A673 (cell line): ENCODE measurements at regions not wholly inside any gene's neighbourhood (a gene's known extent, or its start where the extent isn't known, plus 50 kb on each side); places are given as distances from the start of the nearest gene placed in this dataset.

Experiments
- BruUV-seq: library from RNA; stranded (reverse); fragments of 400-500 nt; replicated peaks from 2 replicates; lab custom pipeline; 2021; lab: Mats Ljungman, UMichigan
- CTCF ChIA-PET: fragments of 300-600 bp; sonication (Branson Sonifier 250); formaldehyde crosslinking; loops from one replicate; lab custom pipeline; 2022; ENCODE audit warnings: antibody characterized with exemption; lab: Charles Lee
- POLR2A ChIA-PET: fragments of 300-600 bp; sonication (Branson Sonifier 250); formaldehyde crosslinking; loops from one replicate; lab custom pipeline; 2022; ENCODE audit warnings: antibody characterized with exemption; ENCODE audit not compliant: low non-redundant PET; lab: Charles Lee
- DNase-seq: peaks from one replicate; pipeline ENCODE4 v3.0.0-alpha.2; 2015; ENCODE audit warnings: low spot score
- H3K27ac ChIP-seq: fragments of 200-600 bp; sonication (generic); 2 replicates; pipeline ENCODE4 v1.5.1; 2016; ENCODE audit warnings: mixed run types, low read depth, mild to moderate bottlenecking, mixed read lengths, antibody characterized with exemption, low read length; ENCODE audit not compliant: poor library complexity, severe bottlenecking
- H3K27me3 ChIP-seq: fragments of 200-600 bp; sonication (generic); replicated peaks from 2 replicates; pipeline ENCODE4 v1.6.1; 2017; ENCODE audit warnings: mixed run types, low read depth, mild to moderate bottlenecking, mixed read lengths, antibody characterized with exemption, low read length; ENCODE audit not compliant: insufficient read depth, poor library complexity
- H3K36me3 ChIP-seq: fragments of 200-600 bp; sonication (generic); 2 replicates; pipeline ENCODE4 v1.6.1; 2016; ENCODE audit warnings: mixed run types, mild to moderate bottlenecking, mixed read lengths, antibody characterized with exemption, low read length; ENCODE audit not compliant: insufficient read depth, poor library complexity, severe bottlenecking
- H3K4me1 ChIP-seq: fragments of 200-600 bp; sonication (generic); 2 replicates; pipeline ENCODE4 v1.6.1; 2017; ENCODE audit warnings: mixed run types, mild to moderate bottlenecking, mixed read lengths, antibody characterized with exemption, low read length; ENCODE audit not compliant: insufficient read depth, poor library complexity, severe bottlenecking
- H3K4me3 ChIP-seq: fragments of 200-600 bp; sonication (generic); 2 replicates; pipeline ENCODE4 v1.5.1; 2016; ENCODE audit warnings: low read depth, mixed run types, mild to moderate bottlenecking, mixed read lengths, low read length; ENCODE audit not compliant: poor library complexity, severe bottlenecking
- H3K9me3 ChIP-seq: fragments of 200-600 bp; sonication (generic); 2 replicates; pipeline ENCODE4 v1.6.1; 2016; ENCODE audit warnings: mixed run types, low read depth, mild to moderate bottlenecking, mixed read lengths, antibody characterized with exemption, low read length; ENCODE audit not compliant: poor library complexity, severe bottlenecking
- CTCF ChIP-seq: fragments of 300-800, 200-600 bp; sonication (generic); conservative IDR thresholded peaks from 2 replicates; pipeline ENCODE4 v1.5.1; 2017; ENCODE audit warnings: low read depth, mild to moderate bottlenecking, antibody characterized with exemption, low read length, moderate library complexity, mixed read lengths
- EZH2 ChIP-seq: fragments of 200-600 bp; sonication (generic); IDR thresholded peaks from 2 replicates; pipeline ENCODE4 v1.6.1; 2017; ENCODE audit warnings: borderline replicate concordance, low read depth, mild to moderate bottlenecking, mixed read lengths, antibody characterized with exemption, low read length; ENCODE audit not compliant: poor library complexity, severe bottlenecking
- intact Hi-C: fragments of 100-400 bp; cut with micrococcal nuclease; formaldehyde crosslinking; loops from one replicate; pipeline ENCODE4 v1.10.0; 2022; ENCODE audit not compliant: unreplicated experiment

DNA sequence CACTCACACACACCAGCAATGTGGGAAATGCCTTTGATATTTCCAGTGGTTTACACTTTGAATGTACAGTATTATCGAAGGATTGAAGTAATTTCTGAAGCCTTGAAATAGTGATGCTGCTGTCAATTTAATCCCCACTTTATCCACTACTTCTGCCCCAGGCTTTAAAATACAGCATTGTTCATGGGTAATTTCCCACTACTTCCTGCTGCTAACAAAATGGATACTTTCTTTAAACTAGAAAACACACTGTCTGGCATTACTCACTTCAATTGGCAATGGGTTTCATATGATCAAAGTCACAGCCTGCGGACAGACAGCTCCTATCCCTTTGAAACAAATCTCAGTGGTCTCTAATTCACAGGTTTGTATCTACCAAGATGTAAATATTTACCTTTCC, 292.2 kb downstream of the CDH11 start:
- intact Hi-C loops, result no loop called here
- TF ChIP-seq CTCF, result no peak
- TF ChIP-seq EZH2, result no peak
- H3K27ac ChIP-seq, result no peak overlapping the region
- no peak overlapping the region for H3K4me3 ChIP-seq
- H3K9me3 ChIP-seq, result no peaks in the 10 kb centered on the region
- no peaks in the 10 kb centered on the region for H3K36me3 ChIP-seq
- BruUV-seq, result no TSS peak
- POLR2A ChIA-PET, result no interaction called here
- H3K27me3 ChIP-seq, result no peaks in the 10 kb centered on the region
- peak; percentile 2 for DNase-seq
- CTCF ChIA-PET, result no interaction called here
- no peaks in the 10 kb centered on the region for H3K4me1 ChIP-seq

GRCh38 chr16:64826374-64826773, 295.5 kb downstream of the CDH11 start:
- ChIA-PET CTCF (no interaction called here), POLR2A (no interaction called here)
- Histone ChIP-seq H3K9me3 (no peaks in the 10 kb centered on the region), H3K4me3 (no peak overlapping the region), H3K36me3 (no peaks in the 10 kb centered on the region), H3K27ac (no peak overlapping the region), H3K27me3 (no peaks in the 10 kb centered on the region), H3K4me1 (no peaks in the 10 kb centered on the region)
- intact Hi-C loops, result no loop called here
- TF ChIP-seq CTCF (no peak), EZH2 (no peak)
- DNase-seq, result no peak
- no TSS peak for BruUV-seq

DNA sequence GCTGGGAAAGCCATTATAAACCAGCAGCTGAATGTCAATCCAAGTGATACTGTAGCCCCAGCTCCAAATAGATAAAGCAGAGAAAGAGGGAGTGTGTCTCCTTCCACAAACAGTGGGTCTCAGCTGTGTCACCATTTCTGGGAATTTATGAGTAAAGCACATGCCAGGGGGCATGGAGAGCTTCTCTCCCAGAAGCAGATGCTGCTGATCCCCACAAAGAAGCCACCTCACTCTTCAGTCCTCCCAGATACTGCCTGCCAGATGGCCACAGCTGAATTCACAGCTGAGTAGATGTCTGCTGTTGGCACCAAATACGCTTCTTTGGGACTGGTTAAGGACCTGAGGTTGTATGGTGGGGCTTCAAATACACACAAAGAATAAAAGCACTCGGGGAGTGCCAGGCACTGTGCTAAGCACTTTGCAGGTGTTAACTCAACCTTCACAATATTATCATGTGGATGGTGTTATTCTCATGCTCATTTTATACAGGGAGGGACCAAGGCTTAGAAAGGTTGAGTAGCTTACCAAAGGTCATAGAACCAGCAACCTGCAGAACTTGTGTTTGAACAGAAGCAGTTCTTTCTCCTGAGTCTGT, 298.3 kb downstream of the CDH11 start:
- no TSS peak for BruUV-seq
- TF ChIP-seq CTCF, result no peak
- no peak for TF ChIP-seq EZH2
- no peaks in the 10 kb centered on the region for H3K36me3 ChIP-seq
- H3K9me3 ChIP-seq, result no peaks in the 10 kb centered on the region
- no peak for DNase-seq
- ChIA-PET POLR2A (no interaction called here), CTCF (no interaction called here)
- no peak overlapping the region for H3K4me3 ChIP-seq
- H3K27ac ChIP-seq, result no peak overlapping the region
- intact Hi-C loops, result no loop called here
- H3K4me1 ChIP-seq, result no peaks in the 10 kb centered on the region
- H3K27me3 ChIP-seq, result no peaks in the 10 kb centered on the region
